Fibroblast of mammary gland (primary cell): ENCODE measurements at regions not wholly inside any gene's neighbourhood (a gene's known extent, or its start where the extent isn't known, plus 50 kb on each side); places are given as distances from the start of the nearest gene placed in this dataset.
A peak's percentile ranks its signal among the peaks of the same experiment; 100 is the strongest.

Source experiments
- DNase-seq: peaks from one replicate; pipeline ENCODE4 v3.0.0-alpha.2; 2010; ENCODE audit warnings: low read depth
- H3K4me3 ChIP-seq: 2 replicates; pipeline ENCODE4 v1.5.1; 2011; ENCODE audit warnings: low read depth, mild to moderate bottlenecking, low read length, moderate library complexity; ENCODE audit not compliant: control insufficient read depth
- TF ChIP-seq, protein P1 (sequence below): conservative IDR thresholded peaks from 2 replicates; pipeline ENCODE4 v1.5.1; 2011; ENCODE audit warnings: low read depth, low read length, inconsistent platforms; ENCODE audit not compliant: control insufficient read depth, insufficient read depth

DNA sequence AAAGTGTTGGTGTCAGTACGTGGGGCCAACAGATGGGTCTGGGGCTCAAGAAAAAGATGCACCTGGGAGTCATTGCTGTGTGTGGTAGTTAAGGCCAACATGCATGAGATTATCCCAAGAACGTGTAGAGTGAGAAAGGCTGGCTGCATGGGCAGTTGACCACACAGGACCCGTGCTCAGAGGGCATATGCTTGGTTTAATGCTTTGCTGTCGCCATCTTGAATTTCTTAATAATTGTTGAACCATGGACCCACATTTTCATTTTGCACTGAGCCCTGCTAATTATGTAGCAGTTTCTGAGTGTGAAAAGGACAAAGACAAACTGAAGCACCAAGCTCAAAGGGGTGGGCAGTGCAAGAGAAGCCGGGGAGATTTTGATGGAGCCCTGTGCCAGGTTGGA lies 148.1 kb downstream of the CYP26B1 start:
- TF ChIP-seq, protein P1, sequence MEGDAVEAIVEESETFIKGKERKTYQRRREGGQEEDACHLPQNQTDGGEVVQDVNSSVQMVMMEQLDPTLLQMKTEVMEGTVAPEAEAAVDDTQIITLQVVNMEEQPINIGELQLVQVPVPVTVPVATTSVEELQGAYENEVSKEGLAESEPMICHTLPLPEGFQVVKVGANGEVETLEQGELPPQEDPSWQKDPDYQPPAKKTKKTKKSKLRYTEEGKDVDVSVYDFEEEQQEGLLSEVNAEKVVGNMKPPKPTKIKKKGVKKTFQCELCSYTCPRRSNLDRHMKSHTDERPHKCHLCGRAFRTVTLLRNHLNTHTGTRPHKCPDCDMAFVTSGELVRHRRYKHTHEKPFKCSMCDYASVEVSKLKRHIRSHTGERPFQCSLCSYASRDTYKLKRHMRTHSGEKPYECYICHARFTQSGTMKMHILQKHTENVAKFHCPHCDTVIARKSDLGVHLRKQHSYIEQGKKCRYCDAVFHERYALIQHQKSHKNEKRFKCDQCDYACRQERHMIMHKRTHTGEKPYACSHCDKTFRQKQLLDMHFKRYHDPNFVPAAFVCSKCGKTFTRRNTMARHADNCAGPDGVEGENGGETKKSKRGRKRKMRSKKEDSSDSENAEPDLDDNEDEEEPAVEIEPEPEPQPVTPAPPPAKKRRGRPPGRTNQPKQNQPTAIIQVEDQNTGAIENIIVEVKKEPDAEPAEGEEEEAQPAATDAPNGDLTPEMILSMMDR, result no peak

DNA sequence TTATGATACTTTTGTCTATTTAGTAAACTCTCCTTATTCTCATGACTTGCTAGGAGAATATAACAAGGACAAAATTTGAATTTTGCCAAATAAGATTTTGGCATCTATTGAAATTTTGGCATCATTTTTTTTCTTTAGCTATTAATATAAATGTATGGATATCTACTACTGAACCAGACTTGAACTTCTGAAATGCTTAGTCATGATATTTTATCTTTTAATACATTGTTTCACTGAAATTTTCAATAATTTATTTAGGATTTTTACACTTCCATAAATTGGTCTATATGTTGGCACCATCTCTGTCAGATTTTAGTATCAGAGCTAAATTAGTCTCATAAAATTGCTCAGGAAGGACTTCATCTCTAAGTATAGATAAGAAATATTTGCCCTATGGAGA lies 149.8 kb downstream of the CYP26B1 start:
- TF ChIP-seq, protein P1, result no peak
- no peak overlapping the region for H3K4me3 ChIP-seq
- DNase-seq, result no peak

More for the DNA sequence above, 148.1 kb downstream of the CYP26B1 start:
- DNase-seq, result no peak
- no peak overlapping the region for H3K4me3 ChIP-seq

DNA sequence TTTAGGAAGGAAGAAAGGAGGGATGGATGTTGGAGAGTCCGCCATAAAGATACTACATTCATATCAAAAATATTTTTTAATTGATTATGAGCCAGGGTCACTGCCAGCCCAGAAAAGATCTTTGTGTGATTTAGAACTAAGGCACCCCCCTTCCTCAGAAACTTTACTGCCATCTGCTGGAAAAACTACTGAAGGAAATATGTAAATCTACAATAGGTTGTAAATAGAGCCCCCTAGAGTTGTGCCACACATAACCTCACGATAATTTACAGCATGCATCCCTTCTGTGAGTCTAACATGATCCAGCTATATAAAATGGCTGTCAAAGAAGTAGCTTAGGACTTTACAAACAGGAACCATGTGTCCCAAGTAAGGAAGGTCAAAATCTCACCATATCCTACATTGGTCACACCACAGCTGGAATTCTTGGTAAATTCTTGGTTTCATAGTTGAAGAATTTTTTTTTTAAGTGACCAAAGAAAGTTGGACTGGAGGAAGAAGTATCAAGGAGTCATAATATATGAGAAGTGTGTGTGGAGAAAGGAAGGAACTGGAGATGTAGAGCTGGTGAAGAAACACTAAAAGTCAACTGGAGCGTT lies 152.5 kb downstream of the CYP26B1 start:
- no peak overlapping the region for H3K4me3 ChIP-seq
- peak; percentile 63 for DNase-seq
- TF ChIP-seq, protein P1, result peak; percentile 70

DNA sequence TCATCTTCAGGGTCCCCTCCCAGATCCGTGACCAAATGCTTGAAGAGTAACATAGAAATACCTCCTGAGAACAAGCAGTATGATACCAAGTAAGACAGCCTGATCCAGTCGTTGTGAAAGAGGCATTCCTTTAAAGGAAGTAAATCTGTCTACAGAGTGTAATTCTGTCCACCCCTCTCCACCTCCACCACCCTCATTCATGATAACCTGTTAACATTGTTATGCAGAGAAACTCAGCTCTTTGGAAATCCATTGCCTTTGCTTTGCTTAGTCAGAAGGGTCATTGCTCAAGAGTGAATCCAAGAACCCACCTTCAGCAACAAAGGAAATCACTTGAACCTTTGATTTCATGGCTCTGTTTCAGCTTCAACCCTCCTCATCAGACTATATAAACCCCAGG lies 155.6 kb downstream of the CYP26B1 start:
- no peak overlapping the region for H3K4me3 ChIP-seq
- DNase-seq, result no peak
- TF ChIP-seq, protein P1, result no peak

DNA sequence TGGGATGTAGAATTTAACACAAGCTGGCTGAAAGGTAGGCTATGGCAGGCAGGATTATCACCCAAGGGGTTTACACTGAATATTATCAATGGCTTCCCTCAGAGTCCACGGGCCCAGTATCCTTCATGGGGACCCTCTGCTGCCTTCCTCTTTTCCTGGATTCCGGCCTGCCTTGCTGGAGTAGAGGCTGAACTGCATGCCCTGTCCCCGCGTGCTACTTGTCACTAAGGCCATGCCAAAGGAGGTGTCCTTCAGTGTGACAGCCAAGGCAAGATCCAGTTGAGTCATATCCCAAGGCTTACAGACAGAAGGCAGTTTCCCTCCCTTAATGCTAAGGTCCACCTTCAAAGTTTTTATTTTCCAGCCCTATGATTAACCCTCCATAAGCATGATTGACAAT lies 156.3 kb downstream of the CYP26B1 start:
- TF ChIP-seq, protein P1, result no peak
- DNase-seq, result no peak
- no peak overlapping the region for H3K4me3 ChIP-seq

DNA sequence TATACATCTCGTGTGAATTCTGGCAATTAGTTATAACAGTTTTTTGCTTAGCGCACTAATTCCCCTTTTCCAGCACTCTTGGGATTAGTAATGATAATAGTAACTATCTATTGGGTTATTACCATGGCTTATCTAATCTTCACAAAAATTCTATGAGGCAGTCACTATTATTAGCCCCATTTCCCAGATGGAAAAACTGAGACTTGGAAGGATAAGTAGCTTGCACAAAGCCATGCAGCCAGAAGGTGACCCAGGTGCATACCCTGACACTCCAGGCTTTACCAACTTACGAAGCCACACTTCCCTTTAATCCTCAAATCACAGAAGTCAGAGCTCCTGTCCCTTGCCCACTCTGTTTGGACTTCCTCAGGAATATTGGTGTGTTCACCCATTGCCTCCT lies 156.8 kb downstream of the CYP26B1 start:
- no peak overlapping the region for H3K4me3 ChIP-seq
- no peak for DNase-seq
- TF ChIP-seq, protein P1, result no peak

DNA sequence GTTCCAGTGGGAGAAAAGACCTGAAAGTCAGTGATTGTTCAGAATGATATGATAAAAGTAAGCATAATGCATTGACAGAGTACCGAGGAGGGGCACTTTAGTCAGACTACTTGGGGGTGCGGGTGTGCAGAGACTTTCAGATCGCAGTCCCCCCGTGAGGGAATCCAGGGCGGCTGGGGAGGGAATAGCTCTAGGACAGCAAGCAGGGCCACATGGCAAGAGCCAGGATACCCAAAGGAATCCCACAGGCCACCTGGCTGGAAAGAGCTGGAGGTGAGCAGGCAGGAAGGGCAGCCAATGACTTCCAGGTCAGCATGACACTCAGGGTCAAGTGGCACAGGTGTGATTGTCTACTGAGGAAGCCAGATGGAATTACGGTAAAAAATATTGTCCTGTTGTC lies 157.5 kb downstream of the CYP26B1 start:
- TF ChIP-seq, protein P1, result no peak
- no peak for DNase-seq
- no peak overlapping the region for H3K4me3 ChIP-seq
